SU-DHL-6 (cell line): ENCODE measurements at regions not wholly inside any gene's neighbourhood (a gene's known extent, or its start where the extent isn't known, plus 50 kb on each side); places are given as distances from the start of the nearest gene placed in this dataset.

Experiments used
- H2AFZ ChIP-seq: fragments of 200-600 bp; sonication (generic); 2 replicates; pipeline ENCODE4 v1.6.1; 2014; ENCODE audit warnings: low read depth, mild to moderate bottlenecking, moderate library complexity, mixed read lengths, antibody characterized with exemption, low read length; ENCODE audit not compliant: severe bottlenecking
- H3F3A ChIP-seq: fragments of 200-600 bp; shearing (Covaris generic); 2 replicates; pipeline ENCODE4 v1.6.0; 2016; ENCODE audit warnings: antibody characterized with exemption, mild to moderate bottlenecking; ENCODE audit not compliant: insufficient read depth
- H3K27ac ChIP-seq: fragments of 200-600 bp; sonication (generic); 2 replicates; pipeline ENCODE4 v1.5.1; 2016; ENCODE audit warnings: low read depth, mild to moderate bottlenecking, low read length, moderate library complexity, mixed read lengths
- H3K27me3 ChIP-seq: fragments of 200-600 bp; sonication (generic), shearing (Covaris generic); 2 replicates; pipeline ENCODE4 v1.6.0; 2014; ENCODE audit warnings: mild to moderate bottlenecking, low read length
- H3K36me3 ChIP-seq: fragments of 200-600 bp; sonication (generic); 2 replicates; pipeline ENCODE4 v1.6.1; 2014; ENCODE audit warnings: mild to moderate bottlenecking, low read length, mixed read lengths
- H3K4me2 ChIP-seq: fragments of 300-600, 200-600 bp; shearing (Covaris generic), sonication (generic); 2 replicates; pipeline ENCODE4 v1.6.0; 2014; ENCODE audit warnings: low read length, low read depth, mild to moderate bottlenecking; ENCODE audit not compliant: poor library complexity, severe bottlenecking
- H3K4me3 ChIP-seq: fragments of 200-600 bp; sonication (generic); 2 replicates; pipeline ENCODE4 v1.5.1; 2014; ENCODE audit warnings: antibody characterized with exemption, low read length, mild to moderate bottlenecking, mixed read lengths; ENCODE audit not compliant: insufficient read depth, poor library complexity, severe bottlenecking
- H3K79me2 ChIP-seq: fragments of 200-600 bp; sonication (generic); 2 replicates; pipeline ENCODE4 v1.6.1; 2014; ENCODE audit warnings: mild to moderate bottlenecking, low read length, moderate library complexity; ENCODE audit not compliant: insufficient read depth
- H3K9ac ChIP-seq: fragments of 200-600 bp; sonication (generic); 2 replicates; pipeline ENCODE4 v1.7.0; 2014; ENCODE audit warnings: mild to moderate bottlenecking, low read length
- H3K9me2 ChIP-seq: fragments of 200-600 bp; sonication (generic); replicated peaks from 2 replicates; pipeline ENCODE4 v1.6.1; 2014; ENCODE audit warnings: low read length; ENCODE audit not compliant: insufficient read depth
- H3K9me3 ChIP-seq: fragments of 200-600 bp; sonication (generic); 2 replicates; pipeline ENCODE4 v1.6.1; 2014; ENCODE audit warnings: low read length, mixed read lengths; ENCODE audit not compliant: insufficient read depth
- H4K20me1 ChIP-seq: fragments of 200-600 bp; sonication (generic); 2 replicates; pipeline ENCODE4 v1.6.1; 2014; ENCODE audit warnings: low read depth, mild to moderate bottlenecking, antibody characterized with exemption, low read length, moderate library complexity, mixed read lengths
- EZH2phosphoT487 ChIP-seq: fragments of 200-600 bp; sonication (generic), shearing (Covaris generic); conservative IDR thresholded peaks from 2 replicates; pipeline ENCODE4 v1.6.1; 2018; ENCODE audit warnings: mild to moderate bottlenecking, antibody characterized with exemption, low read length, moderate library complexity, mixed read lengths
- TF ChIP-seq, protein P1 (sequence below): fragments of 200-600 bp; sonication (generic); IDR thresholded peaks from one replicate; pipeline ENCODE4 v1.5.1; 2017; ENCODE audit warnings: antibody characterized with exemption, mild to moderate bottlenecking, low read length, moderate library complexity; ENCODE audit not compliant: insufficient read depth, poor library complexity, severe bottlenecking

DNA sequence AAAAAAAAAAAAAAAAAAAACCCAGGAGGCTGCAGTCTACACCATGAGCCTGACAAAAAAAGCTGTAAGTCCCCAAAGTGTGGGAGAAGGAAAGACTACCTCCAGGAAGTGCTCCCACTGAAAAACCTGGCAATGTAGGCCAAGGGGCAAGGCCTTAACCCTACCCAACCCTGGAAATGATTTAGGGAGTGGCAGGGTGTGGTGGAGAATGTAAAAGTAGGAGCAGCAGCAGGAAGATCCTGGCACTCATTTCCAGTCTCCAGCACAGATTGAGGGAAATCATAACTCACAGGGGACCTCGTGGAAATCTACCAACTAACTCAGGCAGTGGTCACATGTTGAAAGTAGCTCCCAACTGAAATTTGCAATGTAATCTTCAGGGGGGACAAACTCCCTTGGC lies 839.5 kb downstream of the EPHA3 start:
- Histone ChIP-seq H3K4me3 (no peak overlapping the region), H3K9me3 (no peaks in the 10 kb centered on the region), H3K9me2 (no peaks in the 10 kb centered on the region), H3K36me3 (no peaks in the 10 kb centered on the region), H4K20me1 (no peaks in the 10 kb centered on the region), H3K27me3 (no peaks in the 10 kb centered on the region), H3K4me2 (no peak overlapping the region), H2AFZ (no peak overlapping the region), H3K27ac (no peak overlapping the region), H3K9ac (no peak overlapping the region), H3K79me2 (no peaks in the 10 kb centered on the region), H3F3A (no peaks in the 10 kb centered on the region)
- TF ChIP-seq, protein P1, sequence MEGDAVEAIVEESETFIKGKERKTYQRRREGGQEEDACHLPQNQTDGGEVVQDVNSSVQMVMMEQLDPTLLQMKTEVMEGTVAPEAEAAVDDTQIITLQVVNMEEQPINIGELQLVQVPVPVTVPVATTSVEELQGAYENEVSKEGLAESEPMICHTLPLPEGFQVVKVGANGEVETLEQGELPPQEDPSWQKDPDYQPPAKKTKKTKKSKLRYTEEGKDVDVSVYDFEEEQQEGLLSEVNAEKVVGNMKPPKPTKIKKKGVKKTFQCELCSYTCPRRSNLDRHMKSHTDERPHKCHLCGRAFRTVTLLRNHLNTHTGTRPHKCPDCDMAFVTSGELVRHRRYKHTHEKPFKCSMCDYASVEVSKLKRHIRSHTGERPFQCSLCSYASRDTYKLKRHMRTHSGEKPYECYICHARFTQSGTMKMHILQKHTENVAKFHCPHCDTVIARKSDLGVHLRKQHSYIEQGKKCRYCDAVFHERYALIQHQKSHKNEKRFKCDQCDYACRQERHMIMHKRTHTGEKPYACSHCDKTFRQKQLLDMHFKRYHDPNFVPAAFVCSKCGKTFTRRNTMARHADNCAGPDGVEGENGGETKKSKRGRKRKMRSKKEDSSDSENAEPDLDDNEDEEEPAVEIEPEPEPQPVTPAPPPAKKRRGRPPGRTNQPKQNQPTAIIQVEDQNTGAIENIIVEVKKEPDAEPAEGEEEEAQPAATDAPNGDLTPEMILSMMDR = no peak
- no peak for TF ChIP-seq EZH2phosphoT487

DNA sequence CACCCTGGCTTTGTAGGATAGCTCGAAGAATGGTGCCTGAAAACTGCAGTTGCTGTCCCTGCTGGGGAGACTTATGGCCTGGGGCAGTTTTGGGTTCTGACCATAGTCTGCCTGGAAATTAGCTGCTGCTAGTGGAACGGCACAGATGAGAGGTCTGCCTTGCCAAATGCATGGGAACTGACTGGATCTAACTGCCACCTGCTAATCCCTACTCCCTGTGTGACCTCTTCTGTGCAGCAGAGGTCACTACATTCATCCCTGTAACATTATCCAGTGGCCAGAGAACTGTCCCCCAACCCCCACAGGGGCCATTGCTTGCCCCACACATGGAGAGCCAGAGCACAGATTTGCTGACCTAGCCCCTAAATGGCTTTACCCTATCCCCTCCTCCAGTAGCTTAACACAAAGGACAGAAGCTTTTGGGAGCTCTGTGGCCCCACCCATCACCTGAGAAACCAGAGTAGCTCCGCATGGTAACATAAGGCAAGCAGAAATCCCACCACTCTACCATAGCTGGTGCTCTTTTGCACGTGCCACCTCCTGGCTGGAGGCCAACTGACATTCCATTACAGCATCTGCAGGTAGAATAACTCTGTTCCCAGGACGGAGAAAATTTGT lies 840.0 kb downstream of the EPHA3 start:
- H3K4me3 ChIP-seq = no peak overlapping the region

DNA sequence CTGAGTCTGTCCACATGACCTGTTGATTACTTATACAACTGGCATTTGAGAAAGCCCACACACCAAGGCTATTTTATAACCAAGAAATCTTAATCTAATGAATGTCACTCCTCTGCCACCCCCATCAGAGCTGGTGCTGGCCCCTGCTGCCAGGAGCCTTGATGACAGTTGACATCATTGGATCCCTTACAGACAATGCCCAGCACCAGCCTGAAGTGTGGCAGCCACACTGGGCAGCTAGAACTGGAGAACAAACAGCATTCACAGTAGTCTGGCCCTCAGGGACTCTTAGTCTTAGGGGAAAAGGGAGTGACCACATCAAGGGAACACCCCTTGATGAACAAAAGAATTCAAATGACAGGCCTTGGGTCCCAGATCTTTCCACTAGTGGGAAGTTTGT lies 840.6 kb downstream of the EPHA3 start:
- no peak overlapping the region for H2AFZ ChIP-seq
- no peak for TF ChIP-seq EZH2phosphoT487
- TF ChIP-seq, protein P1 = no peak

More for the DNA sequence above, 840.0 kb downstream of the EPHA3 start:
- Histone ChIP-seq H2AFZ (no peak overlapping the region), H4K20me1 (no peaks in the 10 kb centered on the region), H3K27ac (no peak overlapping the region), H3K27me3 (no peaks in the 10 kb centered on the region), H3K9me2 (no peaks in the 10 kb centered on the region), H3F3A (no peaks in the 10 kb centered on the region), H3K9me3 (no peaks in the 10 kb centered on the region), H3K9ac (no peak overlapping the region), H3K36me3 (no peaks in the 10 kb centered on the region), H3K4me2 (no peak overlapping the region), H3K79me2 (no peaks in the 10 kb centered on the region)
- no peak for TF ChIP-seq EZH2phosphoT487
- TF ChIP-seq, protein P1 = no peak

More for the DNA sequence above, 840.6 kb downstream of the EPHA3 start:
- no peaks in the 10 kb centered on the region for H3K36me3 ChIP-seq
- no peak overlapping the region for H3K9ac ChIP-seq
- no peaks in the 10 kb centered on the region for H3F3A ChIP-seq
- H3K79me2 ChIP-seq = no peaks in the 10 kb centered on the region
- no peak overlapping the region for H3K4me2 ChIP-seq
- H3K27me3 ChIP-seq = no peaks in the 10 kb centered on the region
- no peaks in the 10 kb centered on the region for H3K9me3 ChIP-seq
- no peaks in the 10 kb centered on the region for H3K9me2 ChIP-seq
- H3K4me3 ChIP-seq = no peak overlapping the region
- H3K27ac ChIP-seq = no peak overlapping the region
- no peaks in the 10 kb centered on the region for H4K20me1 ChIP-seq
